ENCODE measurements at regions not wholly inside any gene's neighbourhood (a gene's known extent, or its start where the extent isn't known, plus 50 kb on each side); places are given as distances from the start of the nearest gene placed in this dataset.

GRCh38 chr11:19400296-19400695 is 159.6 kb upstream of the E2F8 start:
- no peaks in the 10 kb centered on the region for H3K9me3 Mint-ChIP-seq
- DNase-seq = no peak
- H3K27ac Mint-ChIP-seq = no peak overlapping the region
- peaks cover 2% of the 10 kb centered on the region for H3K27me3 Mint-ChIP-seq (ENCODE audit: low read depth, poor library complexity)
- peaks cover 1% of the 10 kb centered on the region for H3K4me1 Mint-ChIP-seq
- no peaks in the 10 kb centered on the region for H3K36me3 Mint-ChIP-seq (ENCODE audit: low read depth)
- TF ChIP-seq, protein P1, sequence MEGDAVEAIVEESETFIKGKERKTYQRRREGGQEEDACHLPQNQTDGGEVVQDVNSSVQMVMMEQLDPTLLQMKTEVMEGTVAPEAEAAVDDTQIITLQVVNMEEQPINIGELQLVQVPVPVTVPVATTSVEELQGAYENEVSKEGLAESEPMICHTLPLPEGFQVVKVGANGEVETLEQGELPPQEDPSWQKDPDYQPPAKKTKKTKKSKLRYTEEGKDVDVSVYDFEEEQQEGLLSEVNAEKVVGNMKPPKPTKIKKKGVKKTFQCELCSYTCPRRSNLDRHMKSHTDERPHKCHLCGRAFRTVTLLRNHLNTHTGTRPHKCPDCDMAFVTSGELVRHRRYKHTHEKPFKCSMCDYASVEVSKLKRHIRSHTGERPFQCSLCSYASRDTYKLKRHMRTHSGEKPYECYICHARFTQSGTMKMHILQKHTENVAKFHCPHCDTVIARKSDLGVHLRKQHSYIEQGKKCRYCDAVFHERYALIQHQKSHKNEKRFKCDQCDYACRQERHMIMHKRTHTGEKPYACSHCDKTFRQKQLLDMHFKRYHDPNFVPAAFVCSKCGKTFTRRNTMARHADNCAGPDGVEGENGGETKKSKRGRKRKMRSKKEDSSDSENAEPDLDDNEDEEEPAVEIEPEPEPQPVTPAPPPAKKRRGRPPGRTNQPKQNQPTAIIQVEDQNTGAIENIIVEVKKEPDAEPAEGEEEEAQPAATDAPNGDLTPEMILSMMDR (IDR thresholded peaks at IDR 0.05) = no peak
- H3K4me3 Mint-ChIP-seq = no peak overlapping the region

- Mint-ChIP-seq H3K4me3 (no peak overlapping the region), H3K27me3 (ENCODE audit: low read depth, poor library complexity) (peaks cover 2% of the 10 kb centered on the region), H3K9me3 (no peaks in the 10 kb centered on the region), H3K27ac (no peak overlapping the region), H3K4me1 (no peaks in the 10 kb centered on the region), H3K36me3 (ENCODE audit: low read depth) (no peaks in the 10 kb centered on the region)
- TF ChIP-seq, protein P1 (IDR thresholded peaks at IDR 0.05) = no peak
- no peak for DNase-seq
Measured at GRCh38 chr11:19398772-19399527, 158.2 kb upstream of the E2F8 start.

DNA sequence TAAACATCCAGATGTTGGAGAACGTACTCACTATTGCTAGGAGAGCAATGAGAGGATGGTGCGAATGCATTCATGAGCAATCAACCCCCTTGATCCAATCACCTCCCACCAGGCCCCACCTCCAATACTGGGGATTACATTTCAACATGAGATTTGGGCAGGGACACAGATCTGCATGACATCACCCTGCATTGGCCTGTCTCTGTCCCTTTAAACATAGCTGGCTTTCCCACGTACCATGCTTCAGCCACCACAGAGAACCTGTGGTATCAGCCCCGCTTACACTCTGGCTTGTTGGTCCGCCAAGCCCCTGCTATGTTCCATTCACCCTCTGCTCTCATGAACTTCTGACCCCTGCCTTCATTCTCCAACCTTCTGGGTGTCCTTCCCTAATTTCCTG is 157.5 kb upstream of the E2F8 start:
- DNase-seq = no peak
- H3K4me3 Mint-ChIP-seq = no peak overlapping the region
- H3K27me3 Mint-ChIP-seq (ENCODE audit: low read depth, poor library complexity) = peaks cover 2% of the 10 kb centered on the region
- H3K4me1 Mint-ChIP-seq = no peaks in the 10 kb centered on the region
- no peak overlapping the region for H3K27ac Mint-ChIP-seq
- H3K9me3 Mint-ChIP-seq = no peaks in the 10 kb centered on the region
- no peaks in the 10 kb centered on the region for H3K36me3 Mint-ChIP-seq (ENCODE audit: low read depth)
- TF ChIP-seq, protein P1 (IDR thresholded peaks at IDR 0.05) = no peak

- no peaks in the 10 kb centered on the region for H3K36me3 Mint-ChIP-seq (ENCODE audit: low read depth)
- no peak for DNase-seq
- TF ChIP-seq, protein P1 (IDR thresholded peaks at IDR 0.05) = no peak
- H3K27ac Mint-ChIP-seq = no peak overlapping the region
- peaks cover 7% of the 10 kb centered on the region for H3K27me3 Mint-ChIP-seq (ENCODE audit: low read depth, poor library complexity)
- no peaks in the 10 kb centered on the region for H3K9me3 Mint-ChIP-seq
- peaks cover 6% of the 10 kb centered on the region for H3K4me1 Mint-ChIP-seq
- H3K4me3 Mint-ChIP-seq = no peak overlapping the region
Measured at GRCh38 chr11:19395050-19395449, 154.3 kb upstream of the E2F8 start.

GRCh38 chr11:19394525-19395016 is 153.8 kb upstream of the E2F8 start:
- Mint-ChIP-seq H3K4me3 (no peak overlapping the region), H3K27ac (no peak overlapping the region), H3K9me3 (no peaks in the 10 kb centered on the region), H3K36me3 (ENCODE audit: low read depth) (no peaks in the 10 kb centered on the region), H3K27me3 (ENCODE audit: low read depth, poor library complexity) (peaks cover 7% of the 10 kb centered on the region), H3K4me1 (peaks cover 7% of the 10 kb centered on the region)
- DNase-seq = no peak
- TF ChIP-seq, protein P1 (IDR thresholded peaks at IDR 0.05) = no peak

DNA sequence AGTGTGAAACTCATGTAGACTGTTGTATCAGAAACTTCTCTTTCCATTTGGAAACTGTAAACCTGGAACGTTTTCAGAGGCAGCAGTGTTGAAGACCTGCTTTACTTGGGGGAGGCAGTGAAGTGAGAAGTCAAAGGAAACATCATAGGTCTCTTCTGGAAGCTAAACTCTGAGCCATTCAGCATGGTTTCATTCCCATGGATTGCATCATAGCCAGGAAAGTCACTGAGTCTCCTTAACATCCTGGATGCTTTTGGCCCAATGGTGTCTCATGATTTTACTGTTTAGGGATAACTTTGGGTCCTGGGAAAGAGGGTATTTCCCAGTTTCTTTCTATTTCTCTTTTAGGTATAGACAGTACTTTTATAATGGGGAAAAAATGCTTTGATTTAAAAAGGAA is 153.2 kb upstream of the E2F8 start:
- Mint-ChIP-seq H3K36me3 (ENCODE audit: low read depth) (no peaks in the 10 kb centered on the region), H3K4me1 (peaks cover 7% of the 10 kb centered on the region), H3K27me3 (ENCODE audit: low read depth, poor library complexity) (peaks cover 7% of the 10 kb centered on the region), H3K9me3 (no peaks in the 10 kb centered on the region), H3K27ac (no peak overlapping the region), H3K4me3 (no peak overlapping the region)
- no peak for DNase-seq
- TF ChIP-seq, protein P1 (IDR thresholded peaks at IDR 0.05) = no peak

All from nephron progenitor cell (in vitro differentiated cells).